Panc1 (cell line): ENCODE measurements at regions not wholly inside any gene's neighbourhood (a gene's known extent, or its start where the extent isn't known, plus 50 kb on each side); places are given as distances from the start of the nearest gene placed in this dataset.

ENCODE experiments used
- ATAC-seq: fragments of 200-7000 bp; cut with Tn5 transposase; 2 replicates; pipeline ENCODE4 v1.9.1; 2020; ENCODE audit warnings: mild to moderate bottlenecking, moderate library complexity
- BruUV-seq: library from RNA; stranded (reverse); fragments of 400-500 nt; replicated peaks from 2 replicates; lab custom pipeline; 2021; lab: Mats Ljungman, UMichigan
- CTCF ChIA-PET: fragments of 300-600 bp; sonication (Branson Sonifier 250); formaldehyde crosslinking; loops from one replicate; lab custom pipeline; 2022; ENCODE audit warnings: antibody characterized with exemption; lab: Charles Lee
- POLR2A ChIA-PET: fragments of 300-600 bp; sonication (Branson Sonifier 250); formaldehyde crosslinking; loops from one replicate; lab custom pipeline; 2022; ENCODE audit warnings: antibody characterized with exemption; lab: Charles Lee
- DNase-seq: peaks from one replicate; pipeline ENCODE4 v3.0.0-alpha.2; 2010; ENCODE audit warnings: low read depth, low spot score
- H3K27ac ChIP-seq: 2 replicates; pipeline ENCODE4 v1.5.1; 2011; ENCODE audit warnings: mild to moderate bottlenecking, low read length, inconsistent platforms
- H3K27me3 ChIP-seq: fragments of 200-500 bp; sonication (Bioruptor generic); 2 replicates; pipeline ENCODE4 v1.6.0; 2014; ENCODE audit warnings: low read length, inconsistent platforms; ENCODE audit not compliant: control insufficient read depth, insufficient read depth
- H3K36me3 ChIP-seq: fragments of 200-500 bp; sonication (Bioruptor generic); 2 replicates; pipeline ENCODE4 v1.5.1; 2014; ENCODE audit warnings: inconsistent platforms, mild to moderate bottlenecking, low read length, moderate library complexity; ENCODE audit not compliant: control insufficient read depth, insufficient read depth
- H3K4me1 ChIP-seq: 2 replicates; pipeline ENCODE4 v1.5.1; 2011; ENCODE audit warnings: inconsistent platforms, mild to moderate bottlenecking, low read length, moderate library complexity; ENCODE audit not compliant: control insufficient read depth, insufficient read depth
- H3K4me3 ChIP-seq, 2 experiments: 2 replicates each; pipeline ENCODE4 v1.5.1; 2011 to 2012; ENCODE audit warnings: low read depth in 2 of 2, low read length in 2 of 2, mild to moderate bottlenecking in 2 of 2, inconsistent platforms in 1 of 2, moderate library complexity in 1 of 2
- H3K9me3 ChIP-seq: fragments of 200-500 bp; sonication (Bioruptor generic); 2 replicates; pipeline ENCODE4 v1.5.1; 2014; ENCODE audit warnings: low read depth, mild to moderate bottlenecking, inconsistent platforms, low read length, moderate library complexity; ENCODE audit not compliant: control insufficient read depth, insufficient read depth
- CTCF ChIP-seq: fragments of 450-650 bp; IDR thresholded peaks from 2 replicates; pipeline ENCODE4 v1.5.1; 2017; ENCODE audit warnings: mild to moderate bottlenecking
- POLR2AphosphoS5 ChIP-seq: IDR thresholded peaks from 2 replicates; pipeline ENCODE4 v1.6.1; 2012; ENCODE audit warnings: mild to moderate bottlenecking, low read depth, low read length, moderate library complexity
- REST ChIP-seq, 2 experiments: IDR thresholded peaks; 2 replicates each; pipeline ENCODE4 v1.6.1; 2011 to 2012; ENCODE audit warnings: low read depth in 2 of 2, control low read depth in 1 of 2, low read length in 1 of 2, mild to moderate bottlenecking in 1 of 2, moderate library complexity in 1 of 2; ENCODE audit not compliant: insufficient read depth in 1 of 2
- SIN3A ChIP-seq: IDR thresholded peaks from 2 replicates; pipeline ENCODE4 v1.6.1; 2012; ENCODE audit warnings: low read depth, mild to moderate bottlenecking, low read length, moderate library complexity, borderline replicate concordance; ENCODE audit not compliant: insufficient read depth
- TCF7L2 ChIP-seq: IDR thresholded peaks from 2 replicates; pipeline ENCODE4 v1.6.1; 2011; ENCODE audit warnings: mild to moderate bottlenecking, low read depth, low read length, inconsistent platforms
- in situ Hi-C: cut with HindIII; loops from 2 replicates; pipeline ENCODE4 v1.10.0; 2016; ENCODE audit warnings: low sequenced_read_pairs, low pct_unique_long_range_greater_than_20kb
- intact Hi-C: fragments of 100-400 bp; cut with micrococcal nuclease; formaldehyde crosslinking; loops from one replicate; pipeline ENCODE4 v1.10.0; 2022; ENCODE audit not compliant: unreplicated experiment

- no TSS peak for BruUV-seq
Observed at GRCh38 chr12:82574191-82574590, 112.5 kb upstream of the TMTC2 start.

GRCh38 chr12:82578725-82579124, 108.0 kb upstream of the TMTC2 start:
- DNase-seq (no peak), ATAC-seq (no peak)
- Histone ChIP-seq H3K4me3 (no peak overlapping the region), H3K27me3 (no peaks in the 10 kb centered on the region), H3K36me3 (no peaks in the 10 kb centered on the region), H3K4me1 (no peaks in the 10 kb centered on the region), H3K27ac (no peak overlapping the region), H3K9me3 (no peaks in the 10 kb centered on the region; the same call in 1 of the 2 replicates)
- POLR2A ChIA-PET = no interaction called here
- intact Hi-C loops (no loop called here), in situ Hi-C loops (no loop called here)
- no peak for TF ChIP-seq POLR2AphosphoS5
- no peak for TF ChIP-seq TCF7L2
- no peak for TF ChIP-seq CTCF
- no peak for TF ChIP-seq REST (IDR thresholded peaks at IDR 0.05; ENCODE audit: insufficient read depth in 1 of 2, low read depth in 2 of 2, low read length in 1 of 2)
- no peak for TF ChIP-seq SIN3A
- CTCF ChIA-PET = no interaction called here
- no TSS peak for BruUV-seq

More at GRCh38 chr12:82574191-82574590, 112.5 kb upstream of the TMTC2 start:
- H3K36me3 ChIP-seq = no peaks in the 10 kb centered on the region
- no peak for DNase-seq
- intact Hi-C loops = no loop called here
- H3K4me1 ChIP-seq = no peaks in the 10 kb centered on the region
- no peaks in the 10 kb centered on the region for H3K27me3 ChIP-seq
- no peaks in the 10 kb centered on the region; the same call in 1 of the 2 replicates for H3K9me3 ChIP-seq
- ChIA-PET CTCF (no interaction called here), POLR2A (no interaction called here)
- H3K4me3 ChIP-seq = no peak overlapping the region
- in situ Hi-C loops = no loop called here
- TF ChIP-seq TCF7L2 (no peak), CTCF (no peak), POLR2AphosphoS5 (no peak), SIN3A (no peak)
- ATAC-seq = no peak
- no peak overlapping the region for H3K27ac ChIP-seq
